SK-N-SH (cell line): ENCODE measurements at regions not wholly inside any gene's neighbourhood (a gene's known extent, or its start where the extent isn't known, plus 50 kb on each side); places are given as distances from the start of the nearest gene placed in this dataset.
A peak's percentile ranks its signal among the peaks of the same experiment; 100 is the strongest.

Experiments used
- CTCF ChIA-PET: fragments of 300-600, 350-600 bp; formaldehyde crosslinking; extraction: SDS; loops from one replicate; lab custom pipeline; 2021; lab: Yijun Ruan, JAX
- POLR2A ChIA-PET: fragments of 350-600 bp; sonication (Branson Sonifier 250); formaldehyde crosslinking; extraction: SDS; loops from one replicate; lab custom pipeline; 2020; ENCODE audit warnings: antibody characterized with exemption, inconsistent platforms; lab: Yijun Ruan, JAX
- DNase-seq: peaks from one replicate; pipeline ENCODE4 v3.0.0; 2012
- H2AFZ ChIP-seq: fragments of 200-600 bp; sonication (generic); 2 replicates; pipeline ENCODE4 v1.8.1; 2016; ENCODE audit warnings: antibody characterized with exemption, mild to moderate bottlenecking, low read depth
- H3F3A ChIP-seq: fragments of 200-600 bp; sonication (generic); replicated peaks from 2 replicates; pipeline ENCODE3; 2016; ENCODE audit warnings: antibody characterized with exemption, mild to moderate bottlenecking; ENCODE audit not compliant: insufficient read depth
- H3K27ac ChIP-seq, 2 experiments: fragments of 200-500 bp in 1 of 2; fragments of 200-600 bp in 1 of 2; sonication (Bioruptor generic) in 1 of 2; sonication (generic), shearing (Covaris generic) in 1 of 2; 2 replicates each; pipeline versions ENCODE4 v1.5.1 to v1.6.1; 2014 to 2016; ENCODE audit warnings: low read depth in 2 of 2, inconsistent platforms in 1 of 2, low read length in 1 of 2, mild to moderate bottlenecking in 1 of 2, mixed read lengths in 1 of 2
- H3K27me3 ChIP-seq: fragments of 200-600 bp; sonication (generic), shearing (Covaris generic); 2 replicates; pipeline ENCODE4 v1.6.1; 2016; ENCODE audit warnings: mixed run types; ENCODE audit not compliant: insufficient read depth
- H3K36me3 ChIP-seq, 2 experiments: fragments of 200-500 bp in 1 of 2; fragments of 200-600 bp in 1 of 2; sonication (Bioruptor generic) in 1 of 2; sonication (generic) in 1 of 2; replicated peaks in 1 of 2; 2 replicates each; pipeline versions ENCODE3 to v1.5.1; 2014 to 2016; ENCODE audit warnings: low read length in 1 of 2, mild to moderate bottlenecking in 1 of 2; ENCODE audit not compliant: insufficient read depth in 2 of 2, control insufficient read depth in 1 of 2
- H3K4me1 ChIP-seq, 2 experiments: fragments of 200-500 bp in 1 of 2; fragments of 200-600 bp in 1 of 2; sonication (Bioruptor generic) in 1 of 2; sonication (generic), shearing (Covaris generic) in 1 of 2; 2 replicates each; pipeline versions ENCODE4 v1.5.1 to v1.6.1; 2014 to 2016; ENCODE audit warnings: low read depth in 1 of 2, low read length in 1 of 2, mixed run types in 1 of 2; ENCODE audit not compliant: insufficient read depth in 2 of 2, control insufficient read depth in 1 of 2
- H3K4me2 ChIP-seq: fragments of 200-600 bp; sonication (generic), shearing (Covaris generic); 2 replicates; pipeline ENCODE4 v1.6.1; 2017; ENCODE audit warnings: mixed run types
- H3K4me3 ChIP-seq, 2 experiments: fragments of 200-500 bp in 1 of 2; fragments of 200-600 bp in 1 of 2; sonication (Bioruptor generic) in 1 of 2; sonication (generic), shearing (Covaris generic) in 1 of 2; 2 replicates each; pipeline versions ENCODE4 v1.5.1 to v1.8.1; 2014 to 2016; ENCODE audit warnings: low read depth in 2 of 2, inconsistent platforms in 1 of 2, low read length in 1 of 2, mild to moderate bottlenecking in 1 of 2, mixed read lengths in 1 of 2, moderate library complexity in 1 of 2
- H3K79me2 ChIP-seq: fragments of 200-600 bp; sonication (generic); 2 replicates; pipeline ENCODE4 v1.8.1; 2017; ENCODE audit warnings: mild to moderate bottlenecking; ENCODE audit not compliant: insufficient read depth
- H3K9ac ChIP-seq: fragments of 200-600 bp; sonication (generic); 2 replicates; pipeline ENCODE4 v1.6.1; 2017; ENCODE audit warnings: mixed run types
- H3K9me2 ChIP-seq: fragments of 200-600 bp; sonication (generic); 2 replicates; pipeline ENCODE4 v1.6.1; 2017; ENCODE audit warnings: mixed run types
- H3K9me3 ChIP-seq: fragments of 200-600 bp; sonication (generic); 2 replicates; pipeline ENCODE4 v1.6.1; 2017; ENCODE audit warnings: mixed run types, mild to moderate bottlenecking, moderate library complexity
- H4K20me1 ChIP-seq: fragments of 200-600 bp; sonication (generic); 2 replicates; pipeline ENCODE4 v1.6.1; 2017; ENCODE audit warnings: mild to moderate bottlenecking, mixed run types; ENCODE audit not compliant: insufficient read depth
- GABPA ChIP-seq: IDR thresholded peaks from 2 replicates; pipeline ENCODE4 v1.4.0; 2012; ENCODE audit warnings: low read depth, mild to moderate bottlenecking
- GATA2 ChIP-seq: sonication (generic); formaldehyde crosslinking; IDR thresholded peaks from 2 replicates; pipeline ENCODE4 v1.5.0; 2020; ENCODE audit warnings: mild to moderate bottlenecking, missing genetic modification reagents
- POLR2AphosphoS5 ChIP-seq: IDR thresholded peaks from 2 replicates; pipeline ENCODE4 v1.6.1; 2012; ENCODE audit warnings: low read depth, low read length
- RAD21 ChIP-seq: IDR thresholded peaks from 2 replicates; pipeline ENCODE4 v1.6.1; 2012; ENCODE audit warnings: mild to moderate bottlenecking, low read length
- RFX5 ChIP-seq: IDR thresholded peaks from 2 replicates; pipeline ENCODE4 v1.6.1; 2012; ENCODE audit warnings: mild to moderate bottlenecking, improper control_type of control experiment, low read length
- RXRA ChIP-seq: IDR thresholded peaks from 2 replicates; pipeline ENCODE4 v1.4.0; 2012; ENCODE audit warnings: low read depth, mild to moderate bottlenecking, borderline replicate concordance
- TAF1 ChIP-seq: IDR thresholded peaks from 2 replicates; pipeline ENCODE4 v1.6.1; 2012; ENCODE audit warnings: low read depth, mild to moderate bottlenecking, low read length, moderate library complexity, borderline replicate concordance
- TCF12 ChIP-seq: IDR thresholded peaks from 2 replicates; pipeline ENCODE4 v1.4.0; 2012
- YY1 ChIP-seq: IDR thresholded peaks from 2 replicates; pipeline ENCODE4 v1.4.0; 2012; ENCODE audit warnings: low read depth, mild to moderate bottlenecking
- WGBS: methylation state at CpG from one replicate; pipeline ENCODE4 v1.1.6; 2017; ENCODE audit warnings: low lambda C conversion rate; 5-methylcytosine and 5-hydroxymethylcytosine counted together
- TF ChIP-seq, protein P1 (sequence below): IDR thresholded peaks from 2 replicates; pipeline ENCODE4; 2012
- TF ChIP-seq, protein P2 (sequence below): IDR thresholded peaks from 2 replicates; pipeline ENCODE4 v1.4.0; 2012; ENCODE audit warnings: low read depth, borderline replicate concordance
- TF ChIP-seq, protein P3 (sequence below): IDR thresholded peaks from 2 replicates; pipeline ENCODE4 v1.6.1; 2012; ENCODE audit warnings: mild to moderate bottlenecking, low read depth, low read length, moderate library complexity
- TF ChIP-seq, protein P4 (sequence below): fragments of 150-350 bp; IDR thresholded peaks from 2 replicates; pipeline ENCODE4 v1.6.1; 2017; ENCODE audit warnings: antibody characterized with exemption, low read length, low read depth, borderline replicate concordance

DNA sequence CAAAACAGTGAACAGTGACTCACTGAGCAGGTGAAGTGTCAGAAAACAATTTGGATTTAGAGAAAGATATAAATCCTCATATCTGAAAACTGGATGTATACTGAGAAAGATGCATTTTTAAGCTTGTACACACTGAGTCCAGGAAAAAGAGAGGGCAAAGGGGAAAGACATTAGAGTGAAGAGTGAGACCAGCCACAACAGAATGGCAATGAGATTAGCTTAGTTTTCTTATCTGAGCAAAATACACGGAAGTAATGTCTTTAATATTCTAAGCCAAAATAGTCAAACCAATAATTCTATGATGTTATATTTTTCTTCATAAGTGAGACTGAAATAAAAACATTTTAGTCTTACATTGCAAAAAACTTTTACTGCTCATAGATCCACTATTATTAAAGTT is 236.0 kb downstream of the SLITRK5 start:
- no peaks in the 10 kb centered on the region; a peak in 1 of 4 replicates for H3K4me1 ChIP-seq
- H3F3A ChIP-seq, result no peaks in the 10 kb centered on the region
- no peak overlapping the region for H3K4me3 ChIP-seq
- WGBS, result 2% methylated on average over 1 of the region's 1 CpG
- H2AFZ ChIP-seq, result no peak overlapping the region
- no peaks in the 10 kb centered on the region for H3K27me3 ChIP-seq
- H3K9ac ChIP-seq, result no peak overlapping the region
- no peaks in the 10 kb centered on the region for H3K9me3 ChIP-seq
- CTCF ChIA-PET, result no interaction called here
- H3K36me3 ChIP-seq, result no peaks in the 10 kb centered on the region
- DNase-seq, result no peak
- no peaks in the 10 kb centered on the region for H3K79me2 ChIP-seq
- POLR2A ChIA-PET, result no interaction called here
- TF ChIP-seq RAD21, result no peak
- no peak for TF ChIP-seq RFX5
- TF ChIP-seq YY1, result no peak
- TF ChIP-seq TCF12, result no peak
- TF ChIP-seq, protein P1, sequence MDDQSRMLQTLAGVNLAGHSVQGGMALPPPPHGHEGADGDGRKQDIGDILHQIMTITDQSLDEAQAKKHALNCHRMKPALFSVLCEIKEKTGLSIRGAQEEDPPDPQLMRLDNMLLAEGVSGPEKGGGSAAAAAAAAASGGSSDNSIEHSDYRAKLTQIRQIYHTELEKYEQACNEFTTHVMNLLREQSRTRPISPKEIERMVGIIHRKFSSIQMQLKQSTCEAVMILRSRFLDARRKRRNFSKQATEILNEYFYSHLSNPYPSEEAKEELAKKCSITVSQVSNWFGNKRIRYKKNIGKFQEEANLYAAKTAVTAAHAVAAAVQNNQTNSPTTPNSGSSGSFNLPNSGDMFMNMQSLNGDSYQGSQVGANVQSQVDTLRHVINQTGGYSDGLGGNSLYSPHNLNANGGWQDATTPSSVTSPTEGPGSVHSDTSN, result no peak
- TF ChIP-seq RXRA, result no peak
- TF ChIP-seq, protein P2, sequence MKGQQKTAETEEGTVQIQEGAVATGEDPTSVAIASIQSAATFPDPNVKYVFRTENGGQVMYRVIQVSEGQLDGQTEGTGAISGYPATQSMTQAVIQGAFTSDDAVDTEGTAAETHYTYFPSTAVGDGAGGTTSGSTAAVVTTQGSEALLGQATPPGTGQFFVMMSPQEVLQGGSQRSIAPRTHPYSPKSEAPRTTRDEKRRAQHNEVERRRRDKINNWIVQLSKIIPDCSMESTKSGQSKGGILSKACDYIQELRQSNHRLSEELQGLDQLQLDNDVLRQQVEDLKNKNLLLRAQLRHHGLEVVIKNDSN, result no peak
- TF ChIP-seq GABPA, result no peak
- H4K20me1 ChIP-seq, result no peaks in the 10 kb centered on the region
- H3K27ac ChIP-seq, result no peak overlapping the region
- no peaks in the 10 kb centered on the region for H3K9me2 ChIP-seq
- no peak overlapping the region for H3K4me2 ChIP-seq

DNA sequence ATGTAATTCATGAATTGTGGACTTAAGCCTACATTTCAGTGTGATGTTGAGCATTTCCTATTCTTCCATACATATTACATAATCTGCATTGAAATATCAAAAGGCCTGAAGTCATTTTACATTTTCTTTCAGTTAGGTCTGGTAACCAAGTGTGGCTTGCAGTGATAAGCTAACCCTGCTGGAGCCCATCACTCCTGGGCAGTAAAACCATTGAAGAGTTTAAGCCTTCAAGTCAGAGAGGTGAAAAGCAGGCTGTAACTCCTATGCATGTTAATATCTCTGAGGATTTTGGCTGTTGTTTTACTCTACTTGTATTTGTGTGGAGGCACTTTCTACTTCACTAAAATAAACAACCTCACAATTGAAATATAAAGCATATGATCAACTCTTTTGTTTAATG is 248.8 kb downstream of the SLITRK5 start:
- Histone ChIP-seq H3K79me2 (no peaks in the 10 kb centered on the region), H3K4me2 (no peak overlapping the region), H3K9ac (no peak overlapping the region), H3K4me3 (no peak overlapping the region), H4K20me1 (no peaks in the 10 kb centered on the region), H3K27ac (no peak overlapping the region), H3F3A (no peaks in the 10 kb centered on the region), H3K9me3 (no peaks in the 10 kb centered on the region), H3K4me1 (peaks cover 0 to 3% of the 10 kb centered on the region in 2 experiments; a peak in 1 of 4 replicates), H2AFZ (no peak overlapping the region), H3K9me2 (no peaks in the 10 kb centered on the region), H3K27me3 (no peaks in the 10 kb centered on the region), H3K36me3 (no peaks in the 10 kb centered on the region)
- ChIA-PET CTCF (no interaction called here), POLR2A (no interaction called here)
- TF ChIP-seq GABPA, result no peak
- no peak for DNase-seq

DNA sequence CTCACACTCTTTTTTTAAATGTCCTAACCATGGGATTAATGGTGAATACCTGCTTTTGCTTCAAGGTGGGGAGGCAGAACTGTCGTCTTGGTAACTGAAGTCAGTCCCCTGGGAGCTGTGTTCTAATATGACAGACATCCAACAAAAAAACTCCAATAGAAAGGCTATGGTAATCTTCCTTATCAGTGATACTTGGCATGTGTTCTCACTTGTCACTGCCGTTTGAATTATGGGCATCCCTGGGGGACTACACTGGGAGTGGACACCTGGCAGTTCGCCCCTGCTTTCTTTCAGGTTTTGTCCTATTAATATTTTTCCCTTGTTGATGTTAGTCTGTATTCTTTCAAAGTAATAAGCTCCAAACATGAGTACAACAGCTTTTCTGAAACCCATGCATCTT is 252.6 kb downstream of the SLITRK5 start:
- ChIA-PET POLR2A (no interaction called here), CTCF (no interaction called here)
- no peak overlapping the region for H3K9ac ChIP-seq
- no peaks in the 10 kb centered on the region for H3K27me3 ChIP-seq
- TF ChIP-seq RFX5 (no peak), GATA2 (CRISPR knock-in tag) (peak; percentile 62), GABPA (no peak), POLR2AphosphoS5 (no peak), TAF1 (no peak)
- TF ChIP-seq, protein P3, sequence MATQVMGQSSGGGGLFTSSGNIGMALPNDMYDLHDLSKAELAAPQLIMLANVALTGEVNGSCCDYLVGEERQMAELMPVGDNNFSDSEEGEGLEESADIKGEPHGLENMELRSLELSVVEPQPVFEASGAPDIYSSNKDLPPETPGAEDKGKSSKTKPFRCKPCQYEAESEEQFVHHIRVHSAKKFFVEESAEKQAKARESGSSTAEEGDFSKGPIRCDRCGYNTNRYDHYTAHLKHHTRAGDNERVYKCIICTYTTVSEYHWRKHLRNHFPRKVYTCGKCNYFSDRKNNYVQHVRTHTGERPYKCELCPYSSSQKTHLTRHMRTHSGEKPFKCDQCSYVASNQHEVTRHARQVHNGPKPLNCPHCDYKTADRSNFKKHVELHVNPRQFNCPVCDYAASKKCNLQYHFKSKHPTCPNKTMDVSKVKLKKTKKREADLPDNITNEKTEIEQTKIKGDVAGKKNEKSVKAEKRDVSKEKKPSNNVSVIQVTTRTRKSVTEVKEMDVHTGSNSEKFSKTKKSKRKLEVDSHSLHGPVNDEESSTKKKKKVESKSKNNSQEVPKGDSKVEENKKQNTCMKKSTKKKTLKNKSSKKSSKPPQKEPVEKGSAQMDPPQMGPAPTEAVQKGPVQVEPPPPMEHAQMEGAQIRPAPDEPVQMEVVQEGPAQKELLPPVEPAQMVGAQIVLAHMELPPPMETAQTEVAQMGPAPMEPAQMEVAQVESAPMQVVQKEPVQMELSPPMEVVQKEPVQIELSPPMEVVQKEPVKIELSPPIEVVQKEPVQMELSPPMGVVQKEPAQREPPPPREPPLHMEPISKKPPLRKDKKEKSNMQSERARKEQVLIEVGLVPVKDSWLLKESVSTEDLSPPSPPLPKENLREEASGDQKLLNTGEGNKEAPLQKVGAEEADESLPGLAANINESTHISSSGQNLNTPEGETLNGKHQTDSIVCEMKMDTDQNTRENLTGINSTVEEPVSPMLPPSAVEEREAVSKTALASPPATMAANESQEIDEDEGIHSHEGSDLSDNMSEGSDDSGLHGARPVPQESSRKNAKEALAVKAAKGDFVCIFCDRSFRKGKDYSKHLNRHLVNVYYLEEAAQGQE, result no peak
- TF ChIP-seq, protein P4, sequence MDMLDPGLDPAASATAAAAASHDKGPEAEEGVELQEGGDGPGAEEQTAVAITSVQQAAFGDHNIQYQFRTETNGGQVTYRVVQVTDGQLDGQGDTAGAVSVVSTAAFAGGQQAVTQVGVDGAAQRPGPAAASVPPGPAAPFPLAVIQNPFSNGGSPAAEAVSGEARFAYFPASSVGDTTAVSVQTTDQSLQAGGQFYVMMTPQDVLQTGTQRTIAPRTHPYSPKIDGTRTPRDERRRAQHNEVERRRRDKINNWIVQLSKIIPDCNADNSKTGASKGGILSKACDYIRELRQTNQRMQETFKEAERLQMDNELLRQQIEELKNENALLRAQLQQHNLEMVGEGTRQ, result no peak
- no peak overlapping the region for H3K27ac ChIP-seq
- H3K4me2 ChIP-seq, result no peak overlapping the region
- 9% methylated on average over 3 of the region's 3 CpGs for WGBS
- H3K4me1 ChIP-seq, result peaks cover 0 to 3% of the 10 kb centered on the region in 2 experiments; a peak in 1 of 4 replicates
- H3K9me3 ChIP-seq, result no peaks in the 10 kb centered on the region
- H3K79me2 ChIP-seq, result no peaks in the 10 kb centered on the region
- no peaks in the 10 kb centered on the region for H3K9me2 ChIP-seq
- no peaks in the 10 kb centered on the region for H4K20me1 ChIP-seq
- no peaks in the 10 kb centered on the region for H3K36me3 ChIP-seq
- no peak for DNase-seq
- H2AFZ ChIP-seq, result no peak overlapping the region
- H3K4me3 ChIP-seq, result no peak overlapping the region
- no peaks in the 10 kb centered on the region for H3F3A ChIP-seq
